AG20443 (cell line): ENCODE measurements at regions not wholly inside any gene's neighbourhood (a gene's known extent, or its start where the extent isn't known, plus 50 kb on each side); places are given as distances from the start of the nearest gene placed in this dataset.
"Not testable (repeated sequence)": the region's sequence is repeated elsewhere in the genome, so short reads cannot be mapped to it uniquely, and the experiment has no call there.

Experiments used
- DNase-seq: peaks from one replicate; pipeline ENCODE4 v3.0.0; 2012; ENCODE audit warnings: low spot score, mixed read lengths

DNA sequence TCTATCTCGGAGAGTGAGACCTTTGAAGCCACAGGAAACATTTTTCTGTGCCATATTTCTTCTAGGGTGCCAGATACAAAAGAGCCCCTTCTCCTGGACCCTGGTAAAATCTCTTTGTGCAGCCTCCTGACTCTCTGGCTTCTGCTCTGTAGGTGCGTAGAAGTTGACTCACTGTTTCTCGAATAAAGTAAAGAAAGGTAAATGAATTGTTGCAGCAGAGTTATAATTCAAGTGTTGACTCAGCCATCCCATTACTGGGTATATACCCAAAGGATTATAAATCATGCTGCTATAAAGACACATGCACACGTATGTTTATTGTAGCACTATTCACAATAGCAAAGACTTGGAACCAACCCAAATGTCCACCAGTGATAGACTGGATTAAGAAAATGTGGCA is 371.0 kb downstream of the OSTF1 start:
- not testable (repeated sequence) for DNase-seq

DNA sequence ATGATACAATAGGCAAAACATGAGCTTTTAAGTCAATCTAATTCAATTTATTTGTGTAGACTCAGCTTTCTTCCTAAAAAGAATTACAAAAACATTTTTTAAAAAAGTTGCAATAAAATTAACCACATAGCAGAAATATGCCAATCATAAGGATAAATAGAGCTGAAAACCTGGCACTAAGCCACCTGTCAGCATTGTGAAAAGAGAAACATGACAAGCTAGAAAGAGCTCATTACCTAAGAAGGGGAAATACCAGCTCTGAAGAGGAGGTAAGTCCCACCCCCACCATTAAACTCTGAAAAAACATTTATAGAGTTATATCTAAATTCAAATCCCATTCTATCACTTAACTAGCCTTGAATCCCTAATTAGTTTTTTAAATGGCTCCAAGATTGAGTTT is 372.9 kb downstream of the OSTF1 start:
- no peak for DNase-seq

DNA sequence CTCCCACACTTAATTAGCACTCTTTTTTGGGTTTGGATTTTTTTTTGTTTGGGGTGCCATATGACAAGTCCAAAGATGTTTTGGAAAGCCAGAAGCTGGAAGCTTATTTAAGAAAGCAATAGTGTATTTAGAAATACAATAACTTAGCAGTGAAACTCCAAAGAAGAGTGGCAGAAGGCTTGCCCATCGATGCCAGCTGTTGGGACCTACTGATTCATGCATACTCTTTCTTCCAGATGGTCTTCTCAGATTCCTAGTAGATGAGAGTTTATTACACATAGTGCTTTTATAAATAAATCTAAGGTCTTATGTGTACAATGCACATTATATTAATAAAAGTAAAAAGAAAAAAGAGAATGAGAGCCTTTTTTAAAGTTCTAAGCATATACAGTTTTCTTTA is 374.6 kb downstream of the OSTF1 start:
- no peak for DNase-seq

DNA sequence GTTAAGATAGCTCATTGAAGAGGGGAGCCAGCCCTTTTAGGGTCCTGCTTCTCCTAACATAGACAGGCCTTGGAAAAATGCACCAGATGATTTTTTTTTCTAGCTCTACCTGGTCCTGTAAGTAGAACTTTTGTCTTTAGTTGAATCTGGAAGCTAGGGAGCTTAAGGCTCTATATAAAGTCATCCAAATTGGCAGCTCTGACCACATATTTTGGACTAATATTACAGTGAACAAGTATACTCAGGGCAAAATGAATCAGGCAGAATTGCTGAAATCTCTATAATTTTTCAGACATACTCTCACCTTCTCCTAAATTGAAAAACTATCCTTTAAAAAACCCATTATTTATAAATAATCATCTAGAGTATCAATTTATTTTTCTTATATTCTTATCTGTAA is 375.6 kb downstream of the OSTF1 start:
- no peak for DNase-seq

DNA sequence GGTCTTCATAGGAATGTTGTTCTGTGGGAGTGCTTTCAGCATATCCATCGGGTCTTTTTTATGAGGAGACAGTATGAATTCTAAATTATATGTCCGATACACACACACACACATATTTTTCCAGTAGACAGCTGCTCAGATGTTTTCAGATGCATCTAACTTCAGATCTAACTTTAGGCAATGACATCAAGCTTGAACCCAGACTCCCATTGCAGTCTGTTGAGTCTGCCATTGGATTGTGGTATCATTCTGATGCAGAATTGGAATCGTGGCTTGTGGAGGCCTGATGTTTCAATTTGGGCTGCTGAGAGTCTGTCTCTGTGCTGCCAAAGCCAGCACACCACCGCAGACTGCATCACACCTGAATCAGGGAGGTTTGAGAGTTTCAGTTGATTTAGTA is 376.4 kb downstream of the OSTF1 start:
- DNase-seq = no peak

DNA sequence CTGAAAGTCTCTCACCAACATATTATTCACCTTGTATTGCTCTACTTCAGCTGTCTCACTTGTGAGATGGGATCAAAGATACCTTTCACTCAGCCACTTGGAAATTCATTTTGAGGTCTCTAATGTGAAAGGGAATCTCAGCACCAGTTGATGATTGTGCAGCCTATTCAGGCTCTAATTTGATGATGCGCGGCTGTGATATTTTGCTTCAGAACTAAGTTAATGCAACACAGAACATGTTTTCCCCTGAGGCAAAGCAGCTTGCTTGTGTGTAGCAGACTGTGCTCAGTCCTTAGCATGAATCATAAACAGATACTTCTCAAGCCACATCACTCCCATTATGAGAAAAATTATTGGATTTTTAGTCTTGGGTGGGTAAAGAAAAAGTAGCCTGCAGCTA is 378.8 kb downstream of the OSTF1 start:
- no peak for DNase-seq

DNA sequence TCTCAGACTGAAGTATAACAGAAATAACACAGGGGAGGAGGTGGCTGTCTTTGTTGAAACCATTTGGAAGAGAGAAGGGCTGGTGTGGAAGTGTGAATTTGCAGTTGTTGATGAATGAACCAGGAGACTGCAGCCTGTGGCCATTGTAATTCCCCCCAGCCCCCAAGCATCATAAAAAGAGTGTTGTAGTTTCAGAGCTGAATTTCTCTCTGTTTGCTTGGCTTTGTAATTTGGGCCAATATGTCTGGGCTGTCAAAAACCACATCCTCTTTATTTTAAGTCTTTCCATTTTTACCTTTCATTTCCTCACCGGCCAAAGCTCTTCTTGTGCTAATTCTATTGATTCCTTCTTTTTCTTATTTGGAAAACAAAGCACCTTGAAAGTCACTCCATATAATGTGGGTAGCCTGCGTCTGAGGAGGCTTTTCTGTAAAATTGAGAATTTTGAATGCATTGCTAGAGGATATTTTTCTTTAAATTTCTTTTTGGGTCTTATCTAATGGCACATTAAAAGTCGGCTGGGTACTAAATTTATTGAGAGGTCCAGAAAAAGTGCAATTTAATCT is 383.3 kb downstream of the OSTF1 start:
- DNase-seq = no peak

DNA sequence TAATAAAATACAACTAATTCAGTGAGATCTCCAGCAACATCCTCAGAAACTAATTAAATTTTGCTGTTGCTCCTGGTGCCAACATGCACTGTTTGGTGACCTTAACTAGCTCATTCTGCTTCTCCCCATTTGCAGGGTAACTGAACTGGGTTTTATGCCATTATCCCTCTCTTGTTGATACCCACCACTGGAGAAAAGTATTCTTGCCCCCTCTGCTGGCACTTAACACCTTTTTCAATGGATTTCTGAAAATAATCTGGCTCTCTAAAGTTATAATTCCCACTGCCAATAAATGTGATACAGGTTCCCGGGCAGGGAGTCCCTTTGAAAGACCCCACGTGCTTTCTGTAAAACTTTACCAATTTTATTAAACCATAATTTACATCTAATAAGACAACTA is 394.3 kb downstream of the OSTF1 start:
- no peak for DNase-seq

DNA sequence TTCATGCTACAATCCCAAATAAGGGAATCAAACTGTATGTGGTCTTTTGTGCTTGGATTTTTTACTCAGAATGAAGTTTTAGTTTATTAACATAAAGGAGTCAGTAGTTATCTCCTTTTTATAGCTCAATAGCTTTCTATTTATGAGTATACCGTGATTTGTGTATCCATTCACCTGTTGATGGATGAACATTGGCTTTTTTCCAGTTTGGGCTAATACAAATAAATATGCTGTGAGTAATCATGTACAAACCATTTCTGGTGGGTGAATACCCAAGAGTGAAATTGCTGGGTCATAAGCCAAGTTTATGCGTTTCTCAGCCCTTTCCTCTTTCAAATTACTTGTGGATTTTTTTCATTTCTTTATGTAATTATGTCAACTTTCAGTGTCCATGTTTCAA is 395.3 kb downstream of the OSTF1 start:
- no peak for DNase-seq

DNA sequence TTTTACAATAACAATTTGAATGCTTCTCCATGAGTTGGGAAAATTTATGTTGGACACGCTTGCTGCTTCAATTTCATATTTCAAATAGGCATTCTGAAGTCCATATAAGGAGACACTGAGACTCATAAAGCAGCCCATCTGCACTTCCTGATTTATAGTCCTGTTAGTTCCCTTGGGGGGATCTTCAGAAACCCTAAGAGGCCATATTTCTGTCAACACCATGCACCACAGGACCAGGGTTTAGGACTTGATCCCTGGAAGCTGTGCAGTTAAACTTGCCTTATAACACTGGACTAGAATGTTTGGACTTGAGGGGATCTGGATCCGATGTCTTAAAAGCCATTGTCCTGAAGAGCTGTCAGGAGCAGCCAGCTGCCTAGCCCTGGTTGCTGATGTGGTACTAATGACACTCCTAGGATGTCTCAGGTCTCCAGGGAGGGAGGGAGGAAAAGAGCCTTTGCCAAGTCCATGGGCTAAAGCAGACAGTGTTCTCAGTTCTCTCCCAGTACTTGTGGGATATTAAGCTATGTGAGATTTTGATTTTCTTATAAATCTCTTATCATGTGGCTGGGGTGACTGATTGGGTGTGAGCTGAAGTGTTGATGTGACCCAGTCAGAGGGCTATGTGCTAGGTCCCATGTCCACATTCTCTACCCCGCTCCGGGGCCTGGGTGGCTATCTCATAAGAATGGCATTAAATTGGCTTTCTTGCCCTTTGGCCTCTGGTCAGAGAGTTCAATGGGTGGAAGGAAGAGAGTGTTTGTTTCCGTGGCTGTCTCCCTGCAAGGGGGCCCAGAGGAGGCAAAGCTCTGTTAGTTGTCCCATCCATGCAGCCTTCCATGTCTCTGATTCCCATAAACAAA is 399.8 kb downstream of the OSTF1 start:
- no peak for DNase-seq

DNA sequence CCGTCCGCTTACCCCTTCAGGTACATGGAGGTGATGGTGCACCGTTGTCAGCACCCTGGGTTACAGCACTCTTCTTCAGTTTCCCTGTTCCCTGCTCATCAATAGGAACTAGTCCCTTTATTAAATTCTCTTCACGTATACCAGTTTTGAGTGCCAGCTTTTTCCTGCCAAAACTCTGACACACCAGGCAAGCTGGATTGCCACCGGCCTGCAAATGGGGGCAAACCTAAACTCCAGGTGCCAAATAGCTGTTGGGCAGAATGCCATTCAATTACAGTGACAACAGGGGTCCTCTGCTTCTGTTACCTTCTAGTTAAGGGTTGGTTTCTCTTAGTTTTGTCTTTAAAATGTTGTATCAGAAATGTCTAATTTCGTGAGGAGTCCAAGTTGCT is 400.4 kb downstream of the OSTF1 start:
- no peak for DNase-seq

DNA sequence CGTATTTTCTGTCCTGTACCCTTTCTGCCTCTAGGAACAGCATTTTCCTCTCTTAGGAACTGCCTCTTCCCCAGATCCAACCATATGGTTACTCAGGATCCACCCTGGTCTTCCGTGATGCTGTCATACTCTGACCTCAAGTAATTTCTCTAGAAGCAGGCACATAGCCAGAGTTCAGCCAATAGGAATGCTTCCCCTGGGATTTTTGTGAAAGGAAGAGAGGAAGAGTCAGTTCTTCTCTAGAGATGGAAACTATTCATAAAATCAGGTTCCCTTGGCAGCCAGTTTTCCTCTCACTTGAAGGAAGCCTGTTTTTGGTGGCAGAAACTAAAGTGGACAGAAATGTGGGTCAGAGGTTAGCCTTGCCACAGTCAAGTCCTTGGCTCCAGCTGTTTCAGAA is 400.1 kb upstream of the PCSK5 start:
- DNase-seq = peak; percentile 9

DNA sequence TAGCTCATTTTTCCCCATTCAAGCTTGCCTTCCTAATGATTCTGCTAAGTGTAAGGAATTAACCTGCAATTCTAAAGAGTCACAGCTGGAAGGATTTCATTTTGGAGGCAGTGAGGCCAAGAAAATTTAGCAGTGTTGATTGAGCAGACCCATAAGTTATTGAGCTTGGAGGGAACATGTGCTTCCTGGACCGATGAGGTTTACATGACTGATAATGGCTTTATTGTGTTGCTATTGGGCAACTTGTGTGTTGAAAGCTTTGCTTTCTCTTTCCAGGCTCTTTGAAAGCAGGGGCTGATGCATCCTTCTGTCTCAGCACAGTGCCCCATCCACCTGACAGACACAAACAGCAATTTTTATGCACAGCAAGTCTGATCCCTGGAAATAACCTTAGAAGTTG is 398.9 kb upstream of the PCSK5 start:
- DNase-seq = no peak

DNA sequence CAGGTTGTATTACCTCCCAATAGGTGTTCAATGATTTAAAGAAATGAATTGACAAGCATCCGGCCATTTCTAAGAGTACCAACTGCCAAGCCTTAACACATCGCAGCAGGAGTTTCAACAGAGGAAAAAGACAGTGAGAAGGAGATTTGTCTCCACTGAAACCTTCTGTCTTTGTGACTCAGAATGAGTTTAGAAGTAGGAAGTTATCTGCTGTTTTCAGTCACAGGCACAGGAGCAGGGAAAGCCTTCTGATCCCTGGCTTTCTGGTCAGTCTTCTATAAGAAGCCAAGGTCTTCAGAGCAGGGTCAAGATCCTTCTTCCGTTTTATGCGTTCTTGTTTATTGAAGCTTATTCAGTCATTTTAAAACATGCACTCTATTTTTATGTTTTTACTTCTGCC is 390.7 kb upstream of the PCSK5 start:
- no peak for DNase-seq

DNA sequence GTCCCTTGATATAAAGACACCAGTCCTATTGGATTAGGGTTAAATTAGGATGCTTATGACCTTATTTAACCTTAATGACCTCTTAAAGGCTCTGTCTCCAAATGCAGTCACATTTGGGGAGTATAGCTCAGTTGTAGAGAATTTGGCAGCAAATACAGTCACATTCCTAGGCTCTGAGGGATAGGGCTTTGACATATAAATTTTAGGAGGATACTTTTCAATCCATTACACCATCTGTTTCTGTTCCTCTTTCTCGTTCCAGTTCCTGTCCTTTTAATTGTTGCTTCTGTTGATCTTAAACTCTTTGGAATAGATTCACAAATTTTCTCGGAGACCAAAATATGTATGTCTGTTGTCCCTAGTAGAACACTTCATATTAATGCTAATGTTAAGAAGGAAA is 390.0 kb upstream of the PCSK5 start:
- no peak for DNase-seq

DNA sequence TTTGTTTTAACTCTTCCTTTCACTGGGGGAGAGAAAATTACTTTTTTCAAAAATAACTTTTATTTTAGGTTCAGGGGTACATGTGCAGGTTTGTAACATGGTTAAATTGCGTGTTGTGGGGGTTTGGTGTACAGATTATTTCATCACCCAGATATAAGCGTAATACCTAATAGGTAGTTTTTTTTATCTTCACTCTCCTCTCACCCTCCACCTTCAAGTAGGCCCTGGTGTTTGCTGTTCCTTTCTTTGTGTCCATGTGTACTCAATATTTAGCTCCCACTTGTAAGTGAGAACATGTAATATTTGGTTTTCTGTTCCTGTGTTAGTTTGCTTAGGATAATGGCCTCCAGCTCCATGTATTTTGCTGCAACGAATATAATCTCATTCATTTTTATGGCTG is 389.5 kb upstream of the PCSK5 start:
- DNase-seq = not testable (repeated sequence)

DNA sequence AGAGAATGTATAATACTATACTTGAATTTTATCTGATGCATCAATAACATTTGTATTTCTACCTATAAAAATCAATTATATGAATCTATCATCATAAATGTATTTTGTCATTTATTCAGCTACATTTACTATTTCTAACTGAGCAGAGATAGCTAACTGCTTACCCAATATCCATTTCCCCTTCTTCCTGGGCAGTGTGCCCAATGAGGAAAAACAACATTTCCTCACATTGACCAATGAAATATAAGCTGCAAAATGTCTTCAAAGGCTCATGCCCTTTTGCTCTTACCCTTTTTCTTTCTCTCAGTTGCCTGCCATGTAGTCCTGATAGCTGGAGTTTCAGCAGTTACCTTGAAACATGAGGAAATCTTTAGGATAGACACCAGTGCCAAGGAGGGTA is 385.8 kb upstream of the PCSK5 start:
- no peak for DNase-seq

DNA sequence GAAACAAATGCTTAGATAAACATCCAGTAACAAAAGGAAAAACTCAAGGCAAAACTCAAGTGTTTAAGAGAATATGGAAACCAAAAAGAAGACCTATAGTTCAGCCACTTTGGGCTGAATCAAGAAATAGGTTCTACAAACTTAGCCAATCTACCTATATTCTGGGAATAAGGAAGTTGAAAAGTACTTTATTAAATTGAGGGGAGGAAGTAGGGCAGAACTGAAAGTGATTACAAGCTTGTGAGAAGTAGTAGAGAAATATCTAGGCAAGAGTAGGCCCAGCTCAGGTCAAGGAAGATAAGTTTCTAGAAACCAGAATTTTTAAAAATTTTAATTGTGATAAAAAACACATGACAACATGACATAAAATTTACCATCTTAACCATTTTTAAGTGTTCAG is 384.8 kb upstream of the PCSK5 start:
- DNase-seq = no peak

DNA sequence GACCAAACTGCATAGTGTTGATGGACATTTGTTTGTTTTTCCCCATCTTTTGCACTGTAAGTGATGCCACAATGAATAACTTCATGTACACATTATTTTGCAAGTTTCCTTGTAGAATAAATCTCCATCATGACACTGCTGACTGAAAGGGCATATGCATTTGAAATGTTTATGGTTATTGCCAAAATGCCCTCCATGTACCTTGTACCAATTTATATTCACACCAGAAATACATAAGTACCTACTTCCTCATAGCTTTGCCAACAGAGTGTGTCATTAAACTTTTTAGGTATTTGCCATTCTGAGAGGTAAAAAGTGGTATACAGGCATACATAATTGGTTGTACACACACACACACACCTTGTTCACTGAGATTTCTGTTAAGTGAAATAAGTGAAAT is 361.0 kb upstream of the PCSK5 start:
- no peak for DNase-seq

DNA sequence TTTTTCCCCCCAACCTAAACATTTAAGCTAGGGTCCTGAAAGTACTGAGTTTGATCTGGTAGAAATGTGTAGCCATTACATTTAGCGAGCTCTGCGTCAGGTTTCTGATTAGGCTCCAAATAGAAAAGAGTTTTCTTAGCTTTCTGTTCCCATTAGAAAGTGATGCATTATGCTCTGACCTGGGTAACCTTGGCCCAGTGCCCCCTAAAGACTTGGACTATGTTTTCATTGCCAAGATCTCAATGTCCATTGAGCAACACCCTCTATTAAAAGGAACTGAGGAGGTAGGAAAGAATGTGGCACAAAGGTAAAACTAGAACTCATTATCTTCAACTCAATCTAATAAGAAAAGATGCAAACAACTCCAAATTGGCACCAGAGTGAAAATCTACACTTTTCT is 358.9 kb upstream of the PCSK5 start:
- DNase-seq = no peak

DNA sequence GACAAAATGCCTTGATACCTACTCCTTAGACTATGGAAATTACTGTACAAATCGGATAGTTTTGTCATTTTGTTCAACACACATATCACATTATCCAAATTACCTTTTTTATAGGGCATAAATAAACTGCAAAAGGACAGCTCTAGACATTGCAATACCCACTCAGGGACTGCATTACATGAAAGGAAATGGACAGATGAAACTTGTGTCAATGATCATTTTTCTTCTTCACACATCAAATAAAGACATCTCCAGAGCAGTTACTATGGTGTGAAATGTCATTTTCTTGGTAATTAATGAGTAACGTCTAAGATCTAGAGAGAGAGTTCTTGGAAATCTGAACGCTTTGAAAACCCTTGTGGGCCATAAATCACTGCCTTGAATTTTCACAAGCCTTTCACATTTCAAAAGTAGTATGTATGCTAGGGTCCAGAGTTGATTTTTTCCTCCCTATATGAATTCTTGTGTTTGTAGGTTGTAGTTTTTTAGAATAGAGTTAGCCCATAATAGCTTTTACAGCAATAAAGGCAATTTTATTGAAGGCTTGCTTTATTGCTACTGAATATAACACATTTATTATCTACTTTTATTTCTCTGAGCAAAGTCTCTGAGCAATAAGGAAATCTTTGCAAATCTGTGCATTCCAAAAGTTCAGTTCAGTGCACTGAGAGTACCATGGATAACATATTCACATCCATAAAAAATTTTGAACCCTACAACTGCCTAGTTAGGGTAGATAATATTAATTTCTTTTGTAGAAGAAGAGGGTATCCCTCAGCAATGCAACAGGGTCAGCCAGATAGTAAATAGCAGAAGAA is 358.0 kb upstream of the PCSK5 start:
- no peak for DNase-seq

DNA sequence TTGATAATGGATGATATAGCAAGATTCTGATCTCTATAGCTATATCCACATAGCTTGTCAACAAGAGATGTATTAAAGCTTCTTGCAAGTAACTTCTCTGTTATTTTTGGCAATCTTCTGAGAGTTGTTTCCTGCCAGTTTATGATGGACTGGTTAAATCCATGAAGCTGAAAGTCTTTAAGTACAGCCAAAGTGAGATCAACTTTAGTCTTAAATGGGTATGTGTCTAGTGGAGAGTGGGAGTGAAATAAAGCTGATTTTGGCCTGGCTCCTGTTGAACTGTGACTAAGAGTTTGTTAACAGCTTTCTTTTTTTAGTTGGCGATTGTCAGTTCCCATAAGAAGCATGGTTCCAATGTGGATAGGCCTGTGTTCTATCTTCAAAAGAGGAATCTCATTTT is 350.9 kb upstream of the PCSK5 start:
- DNase-seq = no peak

DNA sequence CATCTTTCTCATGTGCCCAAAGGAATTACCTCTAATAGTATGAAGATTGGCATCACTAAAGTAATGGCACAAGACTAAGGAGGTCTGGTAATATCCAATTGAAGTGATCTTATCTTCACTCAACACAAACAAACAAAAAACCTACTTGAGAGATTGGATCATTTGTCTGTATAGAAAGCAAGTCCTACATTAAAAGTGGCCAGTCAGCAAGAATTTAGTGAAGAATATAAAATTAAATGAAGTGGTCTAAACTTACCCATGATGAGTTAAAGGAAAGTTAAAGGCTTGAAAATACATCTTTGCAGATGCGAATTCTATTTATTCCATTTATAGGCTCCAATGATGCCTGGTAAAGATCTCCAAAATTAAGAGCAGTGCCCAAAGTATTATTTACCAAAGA is 350.3 kb upstream of the PCSK5 start:
- DNase-seq = no peak
